Ovary (tissue), 3 donors: ENCODE measurements at regions not wholly inside any gene's neighbourhood (a gene's known extent, or its start where the extent isn't known, plus 50 kb on each side); places are given as distances from the start of the nearest gene placed in this dataset.

Source experiments
- POLR2A ChIP-seq: fragments of 450-650 bp; IDR thresholded peaks from one replicate; pipeline ENCODE4 v1.6.1; 2017; ENCODE audit warnings: antibody characterized with exemption, mild to moderate bottlenecking, moderate library complexity
- TF ChIP-seq, protein P1 (sequence below), 3 donors: fragments of 450-650 bp in 2 of 3; fragments of 200-600 bp in 1 of 3; IDR thresholded peaks; one replicate each; pipeline versions ENCODE4 v1.5.1 to v1.8.0; 2016 to 2022; ENCODE audit warnings: antibody characterized with exemption in 3 of 3, mild to moderate bottlenecking in 1 of 3
- donor health status: DM: no; HTN: no; CAD: no.

- no peak for TF ChIP-seq POLR2A
- TF ChIP-seq, protein P1, sequence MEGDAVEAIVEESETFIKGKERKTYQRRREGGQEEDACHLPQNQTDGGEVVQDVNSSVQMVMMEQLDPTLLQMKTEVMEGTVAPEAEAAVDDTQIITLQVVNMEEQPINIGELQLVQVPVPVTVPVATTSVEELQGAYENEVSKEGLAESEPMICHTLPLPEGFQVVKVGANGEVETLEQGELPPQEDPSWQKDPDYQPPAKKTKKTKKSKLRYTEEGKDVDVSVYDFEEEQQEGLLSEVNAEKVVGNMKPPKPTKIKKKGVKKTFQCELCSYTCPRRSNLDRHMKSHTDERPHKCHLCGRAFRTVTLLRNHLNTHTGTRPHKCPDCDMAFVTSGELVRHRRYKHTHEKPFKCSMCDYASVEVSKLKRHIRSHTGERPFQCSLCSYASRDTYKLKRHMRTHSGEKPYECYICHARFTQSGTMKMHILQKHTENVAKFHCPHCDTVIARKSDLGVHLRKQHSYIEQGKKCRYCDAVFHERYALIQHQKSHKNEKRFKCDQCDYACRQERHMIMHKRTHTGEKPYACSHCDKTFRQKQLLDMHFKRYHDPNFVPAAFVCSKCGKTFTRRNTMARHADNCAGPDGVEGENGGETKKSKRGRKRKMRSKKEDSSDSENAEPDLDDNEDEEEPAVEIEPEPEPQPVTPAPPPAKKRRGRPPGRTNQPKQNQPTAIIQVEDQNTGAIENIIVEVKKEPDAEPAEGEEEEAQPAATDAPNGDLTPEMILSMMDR (IDR thresholded peaks at IDR 0.05): no peak
Observed at GRCh38 chr3:102699819-102700140, 265.0 kb downstream of the ZPLD1 start.
